Psoas muscle (tissue), 7 donors: ENCODE measurements at regions not wholly inside any gene's neighbourhood (a gene's known extent, or its start where the extent isn't known, plus 50 kb on each side); places are given as distances from the start of the nearest gene placed in this dataset.

Experiments
- ATAC-seq, 4 donors: fragments of 200-7000 bp; cut with Tn5 transposase; one replicate each; pipeline ENCODE4 v1.9.1; 2020; ENCODE audit warnings: moderate library complexity in 3 of 4, mild to moderate bottlenecking in 2 of 4
- DNase-seq, 2 donors: peaks; one replicate each; pipeline ENCODE4 v3.0.0-alpha.2; 2020
- H3K27ac ChIP-seq: fragments of 200-600 bp; one replicate; pipeline ENCODE4 v1.8.0; 2022
- H3K27me3 ChIP-seq, 3 donors: fragments of 200-600 bp in 1 of 3; one replicate each; pipeline versions ENCODE4 v1.6.1 to v1.8.0; 2013 to 2022; ENCODE audit warnings: low read length in 2 of 3, mild to moderate bottlenecking in 2 of 3, moderate library complexity in 1 of 3; ENCODE audit not compliant: insufficient read depth in 3 of 3
- H3K36me3 ChIP-seq, 2 donors: fragments of 200-600 bp in 1 of 2; one replicate each; pipeline versions ENCODE4 v1.6.1 to v1.8.0; 2013 to 2022; ENCODE audit warnings: low read depth in 1 of 2, mild to moderate bottlenecking in 1 of 2, moderate library complexity in 1 of 2; ENCODE audit not compliant: insufficient read depth in 1 of 2
- H3K4me1 ChIP-seq: fragments of 200-600 bp; one replicate; pipeline ENCODE4 v1.8.0; 2022
- H3K4me3 ChIP-seq: fragments of 200-600 bp; one replicate; pipeline ENCODE4 v1.8.0; 2022; ENCODE audit warnings: mild to moderate bottlenecking
- H3K9me3 ChIP-seq: fragments of 200-600 bp; one replicate; pipeline ENCODE4 v1.8.0; 2022
- CTCF ChIP-seq: fragments of 200-600 bp; IDR thresholded peaks from one replicate; pipeline ENCODE4 v1.8.0; 2022; ENCODE audit warnings: antibody characterized with exemption
- WGBS, 3 donors: extraction: QIAGEN DNeasy Blood & Tissue Kit; methylation state at CpG; one replicate each; pipeline versions ENCODE4 v1.1.6 to v1.1.7; 2013; 5-methylcytosine and 5-hydroxymethylcytosine counted together
- intact Hi-C, 2 donors: fragments of 100-400 bp; cut with DNase I; formaldehyde crosslinking; loops; one replicate each; pipeline versions ENCODE4 v1.11.0 to v1.14.2; 2022
- donor health status: healthy with polysubstance abuse.
- donor health status: DM: no; HTN: no; CAD: no; lungs with moderate emphysema.
- donor health status: Bipolar disorder and iron deficiency.
- donor health status: healthy.
- donor health status: DM: yes; HTN: yes; CAD: no.
- donor health status: DM: no; HTN: no; CAD: no.
- donor health status: DM: yes; HTN: yes; CAD: no.

GRCh38 chr18:70422391-70422965 is 133.6 kb downstream of the SOCS6 start:
- H3K27ac ChIP-seq = no peak overlapping the region
- H3K4me1 ChIP-seq = peaks cover 7% of the 10 kb centered on the region
- H3K36me3 ChIP-seq = no peaks in the 10 kb centered on the region
- DNase-seq = no peak
- no peaks in the 10 kb centered on the region for H3K9me3 ChIP-seq
- no peaks in the 10 kb centered on the region for H3K27me3 ChIP-seq
- WGBS, 3 donors = 76 to 90% (median 79%) methylated on average over 1 of the region's 1 CpG
- ATAC-seq = no peak
- no peak for TF ChIP-seq CTCF
- H3K4me3 ChIP-seq = no peak overlapping the region
- intact Hi-C loops = loop anchor here in 1 of 2 donors (5.0 kb wide), 1 partner anchor 135 kb away; the partner anchor contains the start of gene SOCS6

GRCh38 chr18:70421471-70422390 is 132.9 kb downstream of the SOCS6 start:
- Histone ChIP-seq H3K36me3 (no peaks in the 10 kb centered on the region), H3K9me3 (no peaks in the 10 kb centered on the region), H3K27me3 (no peaks in the 10 kb centered on the region), H3K27ac (peak overlapping the region; percentile 18), H3K4me1 (peaks cover 7% of the 10 kb centered on the region), H3K4me3 (no peak overlapping the region)
- intact Hi-C loops = loop anchor here in 1 of 2 donors (5.0 kb wide), 1 partner anchor 134 kb away; the partner anchor contains the start of gene SOCS6
- DNase-seq (peak; percentile 72 to 82), ATAC-seq (peak; percentile 77 to 96 (median 89))
- TF ChIP-seq CTCF = no peak
- 44 to 55% (median 49%) methylated on average over 8 of the region's 8 CpGs for WGBS, 3 donors

GRCh38 chr18:70420146-70420898 is 131.5 kb downstream of the SOCS6 start:
- Histone ChIP-seq H3K27me3 (no peaks in the 10 kb centered on the region), H3K27ac (no peak overlapping the region), H3K4me1 (peaks cover 7% of the 10 kb centered on the region), H3K4me3 (no peak overlapping the region), H3K36me3 (no peaks in the 10 kb centered on the region), H3K9me3 (no peaks in the 10 kb centered on the region)
- DNase-seq = no peak
- WGBS, 3 donors = 67 to 76% (median 75%) methylated on average over 4 of the region's 4 CpGs
- intact Hi-C loops = loop anchor here in 1 of 2 donors (5.0 kb wide), 1 partner anchor 133 kb away; the partner anchor contains the start of gene SOCS6
- no peak for ATAC-seq
- TF ChIP-seq CTCF = no peak

GRCh38 chr18:70419526-70419925 is 130.7 kb downstream of the SOCS6 start:
- H3K9me3 ChIP-seq = no peaks in the 10 kb centered on the region
- H3K4me3 ChIP-seq = no peak overlapping the region
- no peak for TF ChIP-seq CTCF
- DNase-seq (no peak), ATAC-seq (no peak)
- peaks cover 8% of the 10 kb centered on the region for H3K4me1 ChIP-seq
- H3K36me3 ChIP-seq = no peaks in the 10 kb centered on the region
- H3K27me3 ChIP-seq = no peaks in the 10 kb centered on the region
- intact Hi-C loops = loop anchor here in 1 of 2 donors (10.0 kb wide), 1 partner anchor 55 kb away; no protein-coding TSS in a partner anchor
- H3K27ac ChIP-seq = no peak overlapping the region
- WGBS, 3 donors = 69 to 83% (median 75%) methylated on average over 3 of the region's 3 CpGs
